IMR-90 (cell line): ENCODE measurements at regions not wholly inside any gene's neighbourhood (a gene's known extent, or its start where the extent isn't known, plus 50 kb on each side); places are given as distances from the start of the nearest gene placed in this dataset.

Experiments used
- CTCF ChIP-seq: conservative IDR thresholded peaks from 2 replicates; pipeline ENCODE4 v1.5.1; 2012; ENCODE audit warnings: mild to moderate bottlenecking, low read depth, low read length, improper control_type of control experiment
- POLR2A ChIP-seq: IDR thresholded peaks from 2 replicates; pipeline ENCODE4 v1.6.1; 2012; ENCODE audit warnings: mild to moderate bottlenecking, low read depth, low read length
- RAD21 ChIP-seq: IDR thresholded peaks from 2 replicates; pipeline ENCODE4 v1.6.1; 2012; ENCODE audit warnings: low read length, improper control_type of control experiment

GRCh38 chr2:38474715-38475566 lies 97.9 kb upstream of the ATL2 start:
- TF ChIP-seq CTCF (no peak), RAD21 (no peak), POLR2A (no peak)
